ENCODE measurements at regions not wholly inside any gene's neighbourhood (a gene's known extent, or its start where the extent isn't known, plus 50 kb on each side); places are given as distances from the start of the nearest gene placed in this dataset.

GRCh38 chr18:32621034-32621433, 150.4 kb upstream of the GAREM1 start:
- no peak for DNase-seq (ENCODE audit: low spot score)

GRCh38 chr18:32618546-32618945, 147.9 kb upstream of the GAREM1 start:
- DNase-seq (ENCODE audit: low spot score): no peak

- DNase-seq (ENCODE audit: low spot score): no peak
These were observed 143.1 kb upstream of the GAREM1 start for GRCh38 chr18:32613821-32614220.

DNA sequence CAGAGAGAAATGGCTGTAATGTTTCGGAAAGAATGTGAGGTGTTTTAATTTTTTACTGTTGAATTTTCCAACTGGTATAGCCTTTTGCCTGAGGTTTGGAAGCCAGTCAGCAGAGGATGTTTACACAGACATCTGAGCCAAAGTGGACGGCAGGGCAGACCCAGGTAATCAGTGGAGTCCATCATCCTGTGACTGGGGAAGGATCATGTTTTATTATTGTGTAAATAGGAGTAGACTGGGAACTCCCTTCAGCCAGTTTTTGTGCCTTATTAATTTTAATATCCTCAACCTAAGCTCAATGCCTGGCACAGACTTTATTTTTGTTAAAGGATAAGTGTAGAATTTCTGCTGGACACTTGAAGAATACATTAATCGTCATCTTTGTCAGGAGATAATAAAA, 142.0 kb upstream of the GAREM1 start:
- no peak for DNase-seq (ENCODE audit: low spot score)

- no peak for DNase-seq (ENCODE audit: low spot score)
These were observed 139.5 kb upstream of the GAREM1 start for GRCh38 chr18:32610176-32610575.

- DNase-seq (ENCODE audit: low spot score): no peak
These were observed 137.1 kb upstream of the GAREM1 start for GRCh38 chr18:32607816-32608215.

DNA sequence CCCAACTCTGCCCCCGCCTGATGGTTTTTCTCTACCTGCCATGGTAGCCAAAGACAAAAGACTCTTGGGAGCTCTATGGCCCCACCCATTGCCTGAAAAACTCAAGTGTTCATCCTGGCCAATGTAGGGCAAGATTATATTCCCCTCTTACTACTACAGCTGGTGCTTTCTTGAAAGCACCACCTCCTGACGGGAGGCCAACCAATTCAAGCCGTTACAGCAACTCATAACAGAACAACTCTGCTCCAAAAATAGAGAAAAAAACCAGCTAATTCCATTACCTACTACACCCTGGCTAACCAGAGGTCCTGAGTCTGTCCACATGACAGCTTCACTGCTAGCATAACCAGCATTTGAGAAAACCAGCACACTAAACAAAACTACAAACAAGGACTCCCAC, 127.5 kb upstream of the GAREM1 start:
- no peak for DNase-seq (ENCODE audit: low spot score)

GRCh38 chr18:32596501-32596900, 125.8 kb upstream of the GAREM1 start:
- DNase-seq (ENCODE audit: low spot score): no peak

DNA sequence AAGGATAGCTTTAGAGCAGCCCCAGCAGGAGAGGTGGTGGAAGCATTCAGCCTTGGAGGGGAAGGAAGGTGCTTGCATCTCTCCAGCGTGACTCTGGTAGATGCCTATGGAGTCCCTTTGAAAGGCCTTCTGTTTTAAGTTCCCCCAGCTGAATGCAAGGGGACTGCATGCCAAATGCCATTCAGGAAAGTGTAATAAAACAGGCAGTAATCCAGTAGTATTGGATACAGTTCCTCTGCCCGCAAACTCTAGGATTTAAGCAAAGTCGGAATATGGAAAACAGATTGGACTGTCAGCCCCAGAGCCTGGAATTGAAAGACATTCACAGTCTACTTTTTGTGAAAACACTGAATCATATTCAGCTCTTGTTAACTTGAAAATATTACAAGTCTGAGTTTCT, 125.2 kb upstream of the GAREM1 start:
- DNase-seq (ENCODE audit: low spot score): no peak

DNA sequence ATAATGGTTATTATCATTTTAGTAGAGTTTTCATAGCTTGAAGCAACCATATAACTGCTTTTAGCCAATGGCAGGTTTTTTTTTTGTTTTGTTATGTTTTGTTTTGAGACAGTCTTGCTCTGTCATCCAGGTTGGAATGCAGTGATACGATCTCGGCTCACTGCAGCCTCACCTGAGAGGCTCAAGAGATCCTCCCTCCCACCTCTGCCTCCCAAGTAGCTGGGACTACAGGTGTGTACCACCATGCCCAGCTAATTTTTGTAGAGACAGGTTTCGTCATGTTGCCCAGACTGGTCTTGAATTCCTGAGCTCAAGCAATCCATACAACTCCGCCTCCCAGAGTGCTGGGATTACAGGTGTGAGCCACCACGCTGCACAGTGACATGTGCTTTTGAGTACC, 117.5 kb upstream of the GAREM1 start:
- DNase-seq (ENCODE audit: low spot score): no peak

GRCh38 chr18:32583431-32583830, 112.7 kb upstream of the GAREM1 start:
- no peak for DNase-seq (ENCODE audit: low spot score)

DNA sequence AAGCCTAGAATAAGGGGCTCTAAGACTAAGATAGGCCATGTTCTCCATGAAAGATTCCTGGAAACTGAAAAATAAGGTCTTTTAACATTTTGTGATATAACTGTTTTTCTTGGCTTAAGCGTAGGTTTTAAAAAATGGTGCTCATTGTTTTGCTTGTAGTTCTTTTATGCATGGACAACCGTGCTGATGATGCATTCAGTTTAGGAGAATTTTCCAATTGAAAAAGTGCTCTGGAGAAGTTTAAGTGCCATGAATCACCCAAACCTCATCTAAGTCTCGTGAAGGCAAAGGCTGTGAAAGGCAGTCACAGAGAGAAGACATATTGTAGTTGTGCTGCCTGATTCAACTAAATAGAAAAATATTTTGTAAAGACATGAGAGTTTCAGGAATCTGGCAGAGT, 111.8 kb upstream of the GAREM1 start:
- DNase-seq (ENCODE audit: low spot score): no peak

DNA sequence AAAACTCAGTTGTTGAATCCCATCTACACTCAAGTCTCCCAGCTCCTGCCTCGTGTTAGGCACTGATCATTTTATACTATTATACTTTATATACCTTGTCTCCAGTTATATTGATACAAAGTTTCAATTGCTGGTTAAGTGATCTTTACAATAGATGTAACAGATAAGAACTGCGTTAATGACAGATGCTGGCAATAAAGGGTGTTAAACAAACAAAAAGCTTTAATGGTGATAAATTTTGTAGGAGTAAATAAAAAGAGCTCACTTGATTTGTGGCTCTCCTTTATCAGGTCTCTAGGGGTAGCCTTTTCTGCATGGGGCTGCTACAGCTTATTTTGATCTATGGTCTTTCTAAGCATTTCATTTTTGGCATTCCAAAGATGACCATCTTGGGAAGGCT, 106.9 kb upstream of the GAREM1 start:
- no peak for DNase-seq (ENCODE audit: low spot score)

GRCh38 chr18:32576296-32576916, 105.7 kb upstream of the GAREM1 start:
- no peak for DNase-seq (ENCODE audit: low spot score)

- DNase-seq (ENCODE audit: low spot score): no peak
These were observed 96.3 kb upstream of the GAREM1 start for GRCh38 chr18:32566960-32567359.

DNA sequence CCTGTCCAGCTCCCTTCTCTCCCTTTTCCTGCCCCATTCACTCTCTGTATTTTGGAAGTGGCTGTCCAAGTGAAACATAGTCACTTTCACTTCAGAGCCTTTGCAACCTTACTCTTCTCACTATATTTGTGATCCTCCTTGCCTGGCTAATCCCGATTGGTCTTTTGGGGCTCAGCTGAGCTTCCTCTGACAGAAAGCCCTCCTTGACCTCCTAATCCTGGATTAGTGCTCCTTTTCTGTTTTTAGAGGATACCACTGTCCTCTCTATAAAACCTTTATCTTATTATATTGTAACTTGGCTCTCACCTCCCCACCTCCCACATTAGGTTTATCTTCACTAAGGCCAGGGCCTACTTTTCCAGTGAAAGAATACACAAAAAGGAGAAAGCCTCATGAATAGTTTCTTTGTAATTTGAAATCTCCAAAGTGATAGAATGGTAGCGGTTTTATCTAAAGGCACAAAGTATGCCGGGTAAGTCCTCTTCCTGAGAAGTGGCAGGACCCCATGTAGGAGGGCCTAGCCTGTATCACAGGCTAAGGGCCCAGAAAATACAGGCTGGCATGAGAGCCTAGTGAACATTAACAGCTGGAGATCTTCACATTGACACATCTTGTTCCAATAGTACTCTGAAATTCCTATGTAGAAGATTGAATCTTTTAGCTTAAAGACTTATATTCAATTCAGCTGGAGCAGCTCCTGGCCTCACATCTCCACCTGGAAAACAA, 83.1 kb upstream of the GAREM1 start:
- no peak for DNase-seq (ENCODE audit: low spot score)

DNA sequence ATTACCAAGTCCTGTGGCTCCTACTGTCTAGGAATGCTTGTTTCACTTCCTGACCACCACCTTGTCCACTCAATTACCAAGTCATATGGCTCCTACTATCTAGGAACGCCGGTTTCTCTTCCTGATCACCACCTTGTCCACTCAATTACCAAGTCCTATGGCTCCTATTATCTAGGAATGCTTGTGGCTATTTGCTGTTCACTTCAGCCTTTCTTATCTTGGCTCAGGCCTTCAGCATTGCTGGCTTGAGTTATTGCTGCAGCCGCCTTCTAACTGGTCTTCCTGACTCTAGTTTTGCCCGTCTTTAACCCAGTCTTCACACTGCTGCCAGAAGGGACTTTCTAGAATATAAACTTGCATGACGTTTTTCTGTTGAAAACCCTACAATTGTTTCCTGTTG, 82.5 kb upstream of the GAREM1 start:
- DNase-seq (ENCODE audit: low spot score): no peak

DNA sequence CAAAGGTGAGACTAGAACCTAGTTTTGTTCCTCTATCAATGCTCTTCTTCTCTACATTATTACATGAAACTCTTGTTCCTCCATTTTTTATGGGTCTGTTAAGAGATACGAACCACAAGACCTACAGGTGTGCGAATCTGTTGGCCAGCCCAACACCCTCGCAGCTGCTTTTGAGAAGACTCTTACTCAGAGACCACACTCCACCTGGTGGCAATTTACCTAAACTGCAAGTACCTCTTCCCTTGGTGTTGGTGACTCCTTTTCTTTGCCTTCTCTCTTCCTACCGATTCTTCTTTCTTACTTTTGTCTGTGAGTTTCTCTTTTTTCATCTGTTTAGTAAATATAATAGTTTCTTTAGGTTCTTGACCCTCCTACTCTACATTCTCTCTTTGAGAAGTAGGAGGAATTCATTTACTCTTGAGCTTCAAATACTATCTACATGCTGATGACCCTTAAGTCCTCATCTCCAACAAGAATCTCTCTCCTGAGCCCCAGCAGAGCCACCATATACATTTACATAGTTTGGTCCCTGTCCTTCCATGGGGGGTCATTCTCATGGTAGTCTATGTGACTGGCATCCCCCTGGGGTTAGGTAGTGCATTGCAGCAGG, 81.8 kb upstream of the GAREM1 start:
- peak; percentile 39 for DNase-seq (ENCODE audit: low spot score)

- DNase-seq (ENCODE audit: low spot score): no peak
These were observed 80.3 kb upstream of the GAREM1 start for GRCh38 chr18:32550963-32551362.

DNA sequence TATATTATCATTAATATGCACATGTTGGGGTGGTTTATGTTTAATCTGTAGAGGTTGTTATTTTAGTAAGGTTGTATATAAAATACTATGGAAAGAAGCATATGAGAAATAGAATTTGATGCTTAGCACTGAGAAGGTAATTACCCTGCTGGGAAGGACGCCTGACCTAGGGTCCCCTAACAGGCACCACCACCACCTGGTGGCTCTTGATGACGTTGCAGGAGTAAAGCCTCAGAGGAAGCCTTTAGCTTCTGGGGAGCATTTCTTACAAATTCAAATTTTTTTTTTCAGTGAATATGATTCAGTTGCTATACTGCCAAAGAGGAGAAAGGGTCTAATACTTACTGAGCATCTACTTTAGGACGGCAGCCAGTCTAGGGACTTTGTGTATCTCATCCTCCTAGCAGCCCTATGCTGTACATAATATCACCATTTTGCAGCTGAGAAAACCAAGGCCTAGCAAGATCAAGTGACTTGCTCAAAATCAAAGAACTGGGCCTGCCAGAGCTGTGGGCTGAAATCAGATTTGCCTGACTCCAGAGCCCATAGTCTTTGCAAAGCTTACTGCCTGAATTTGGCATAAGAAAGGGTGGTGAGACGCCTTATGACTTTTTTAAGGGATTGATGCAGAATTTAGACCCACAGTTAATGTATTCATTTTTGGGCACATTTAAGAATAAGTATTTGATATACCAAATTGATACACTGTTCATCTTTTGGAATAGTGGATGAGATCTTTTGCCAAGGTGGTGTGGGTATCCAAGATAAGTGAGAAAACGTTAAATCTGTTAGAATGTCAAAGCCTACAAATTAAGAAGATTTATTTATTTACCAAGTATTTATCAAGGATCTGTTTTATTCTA, 78.8 kb upstream of the GAREM1 start:
- DNase-seq (ENCODE audit: low spot score): peak; percentile 35

- no peak for DNase-seq (ENCODE audit: low spot score)
These were observed 78.0 kb upstream of the GAREM1 start for GRCh38 chr18:32548688-32549087.

GRCh38 chr18:32545631-32546030, 74.9 kb upstream of the GAREM1 start:
- DNase-seq (ENCODE audit: low spot score): no peak

- no peak for DNase-seq (ENCODE audit: low spot score)
These were observed 73.4 kb upstream of the GAREM1 start for GRCh38 chr18:32544088-32544487.
